ENCODE measurements at regions not wholly inside any gene's neighbourhood (a gene's known extent, or its start where the extent isn't known, plus 50 kb on each side); places are given as distances from the start of the nearest gene placed in this dataset.

DNA sequence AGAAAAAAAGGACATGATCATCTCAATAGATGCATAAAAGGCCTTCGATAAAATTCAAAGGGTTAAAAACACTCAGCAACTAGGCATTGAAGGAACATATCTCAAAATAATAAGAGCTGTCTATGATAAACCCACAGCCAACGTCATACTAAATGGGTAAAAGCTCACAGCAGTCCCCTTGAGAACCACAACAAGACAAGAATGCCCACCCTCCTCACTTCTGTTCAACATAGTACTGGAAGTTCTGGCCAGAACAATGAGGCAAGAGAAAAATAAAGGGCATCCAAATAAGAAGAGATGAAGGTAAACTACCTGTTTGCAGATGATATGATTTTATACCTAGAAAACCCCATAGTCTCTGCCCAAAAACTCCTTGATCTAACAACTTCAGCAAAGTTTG lies 619.7 kb upstream of the LMCD1 start:
- TF ChIP-seq EZH2 (IDR thresholded peaks at IDR 0.05; ENCODE audit: insufficient read depth, poor library complexity, severe bottlenecking) (no peak), EZH2phosphoT487 (IDR thresholded peaks at IDR 0.05; ENCODE audit: insufficient read depth, low read depth) (no peak)

Data from GM23248 (cell line).